HEK293 (cell line): ENCODE measurements at regions not wholly inside any gene's neighbourhood (a gene's known extent, or its start where the extent isn't known, plus 50 kb on each side); places are given as distances from the start of the nearest gene placed in this dataset.
A peak's percentile ranks its signal among the peaks of the same experiment; 100 is the strongest.

Source experiments
- CTCF ChIA-PET: fragments of 350-600 bp; formaldehyde crosslinking; extraction: SDS; loops from one replicate; lab custom pipeline; 2021; ENCODE audit warnings: antibody characterized with exemption; lab: Yijun Ruan, JAX
- POLR2A ChIA-PET: fragments of 300-600 bp; formaldehyde crosslinking; extraction: SDS; loops from one replicate; lab custom pipeline; 2020; ENCODE audit warnings: antibody characterized with exemption, inconsistent platforms; lab: Yijun Ruan, JAX
- H3K27ac ChIP-seq: fragments of 200-500 bp; sonication (Bioruptor generic); 2 replicates; pipeline ENCODE4 v1.5.1; 2014; ENCODE audit warnings: low read depth, low read length, control low read depth, inconsistent platforms; ENCODE audit errors: extremely low read depth
- H3K36me3 ChIP-seq, 2 experiments: fragments of 200-500 bp in 1 of 2; sonication (Bioruptor generic) in 1 of 2; 1 replicate in 1 of 2; 2 replicates in 1 of 2; pipeline ENCODE4 v1.5.1; 2014 to 2017; ENCODE audit warnings: inconsistent platforms in 2 of 2, low read length in 2 of 2; ENCODE audit not compliant: control insufficient read depth in 2 of 2, insufficient read depth in 1 of 2
- H3K4me1 ChIP-seq: fragments of 200-500 bp; sonication (Bioruptor generic); 2 replicates; pipeline ENCODE4 v1.5.1; 2014; ENCODE audit warnings: mild to moderate bottlenecking, low read length, inconsistent platforms; ENCODE audit not compliant: control insufficient read depth, insufficient read depth
- H3K4me3 ChIP-seq: 2 replicates; pipeline ENCODE4 v1.5.1; 2011; ENCODE audit warnings: low read depth, mild to moderate bottlenecking, control low read depth, low read length, moderate library complexity
- H3K9me3 ChIP-seq: fragments of 200-500 bp; sonication (Bioruptor generic); 2 replicates; pipeline ENCODE4 v1.5.1; 2014; ENCODE audit warnings: low read depth, low read length, inconsistent platforms; ENCODE audit not compliant: control insufficient read depth, insufficient read depth
- BCL11B ChIP-seq: fragments of 450-650 bp; formaldehyde crosslinking; IDR thresholded peaks from 2 replicates; pipeline ENCODE4 v1.5.1; 2016; ENCODE audit warnings: low read depth, missing biosample characterization, missing genetic modification characterization
- HOXA7 ChIP-seq: sonication (generic); formaldehyde crosslinking; IDR thresholded peaks from 2 replicates; pipeline ENCODE4 v1.8.1; 2022; ENCODE audit warnings: missing genetic modification reagents, borderline replicate concordance
- SP2 ChIP-seq: fragments of 450-650 bp; formaldehyde crosslinking; IDR thresholded peaks from 2 replicates; pipeline ENCODE4 v1.5.1; 2016; ENCODE audit warnings: missing biosample characterization, missing genetic modification characterization
- TCF7L2 ChIP-seq: IDR thresholded peaks from 2 replicates; pipeline ENCODE4 v1.6.1; 2011; ENCODE audit warnings: low read depth, mild to moderate bottlenecking, inconsistent platforms, low read length, moderate library complexity, borderline replicate concordance
- YY1 ChIP-seq: fragments of 450-650 bp; formaldehyde crosslinking; IDR thresholded peaks from 2 replicates; pipeline ENCODE4 v1.5.1; 2018; ENCODE audit warnings: missing biosample characterization, missing genetic modification characterization
- YY2 ChIP-seq: fragments of 450-650 bp; formaldehyde crosslinking; IDR thresholded peaks from 2 replicates; pipeline ENCODE4 v1.5.1; 2016; ENCODE audit warnings: missing biosample characterization, missing genetic modification characterization
- ZBTB17 ChIP-seq: fragments of 450-650 bp; formaldehyde crosslinking; IDR thresholded peaks from 2 replicates; pipeline ENCODE4 v1.5.1; 2016; ENCODE audit warnings: missing biosample characterization, missing genetic modification characterization
- ZBTB20 ChIP-seq: fragments of 450-650 bp; formaldehyde crosslinking; IDR thresholded peaks from 2 replicates; pipeline ENCODE4 v1.5.1; 2016; ENCODE audit warnings: missing biosample characterization, missing genetic modification characterization
- ZBTB7A ChIP-seq: fragments of 450-650 bp; formaldehyde crosslinking; IDR thresholded peaks from 2 replicates; pipeline ENCODE4 v1.5.1; 2016; ENCODE audit warnings: low read depth, missing biosample characterization, missing genetic modification characterization
- ZFP37 ChIP-seq: fragments of 450-650 bp; formaldehyde crosslinking; IDR thresholded peaks from 2 replicates; pipeline ENCODE4 v1.5.1; 2016; ENCODE audit warnings: missing biosample characterization, missing genetic modification characterization
- ZIC2 ChIP-seq: fragments of 450-650 bp; formaldehyde crosslinking; IDR thresholded peaks from 2 replicates; pipeline ENCODE4 v1.5.1; 2016; ENCODE audit warnings: missing biosample characterization, missing genetic modification characterization
- ZNF23 ChIP-seq: fragments of 450-650 bp; formaldehyde crosslinking; IDR thresholded peaks from 2 replicates; pipeline ENCODE4 v1.5.1; 2016; ENCODE audit warnings: missing biosample characterization, missing genetic modification characterization, borderline replicate concordance
- ZNF239 ChIP-seq: fragments of 450-650 bp; formaldehyde crosslinking; IDR thresholded peaks from 2 replicates; pipeline ENCODE4 v1.5.1; 2016; ENCODE audit warnings: missing biosample characterization, missing genetic modification characterization
- ZNF335 ChIP-seq: fragments of 450-650 bp; formaldehyde crosslinking; conservative IDR thresholded peaks from 2 replicates; pipeline ENCODE4 v1.5.1; 2016; ENCODE audit warnings: missing biosample characterization, missing genetic modification characterization
- ZNF37A ChIP-seq: fragments of 450-650 bp; IDR thresholded peaks from 2 replicates; pipeline ENCODE4 v1.5.1; 2018; ENCODE audit warnings: missing biosample characterization, missing genetic modification characterization
- ZNF529 ChIP-seq: fragments of 450-650 bp; formaldehyde crosslinking; IDR thresholded peaks from 2 replicates; pipeline ENCODE4 v1.5.1; 2017; ENCODE audit warnings: missing genetic modification characterization, missing biosample characterization; ENCODE audit not compliant: insufficient replicate concordance
- ZNF560 ChIP-seq: fragments of 450-650 bp; formaldehyde crosslinking; IDR thresholded peaks from 2 replicates; pipeline ENCODE4 v1.5.1; 2017; ENCODE audit warnings: missing biosample characterization, missing genetic modification characterization, borderline replicate concordance
- ZNF596 ChIP-seq: fragments of 450-650 bp; IDR thresholded peaks from 2 replicates; pipeline ENCODE4 v1.5.0; 2018; ENCODE audit warnings: missing biosample characterization, mild to moderate bottlenecking, missing genetic modification characterization, moderate library complexity
- ZSCAN16 ChIP-seq: fragments of 450-650 bp; formaldehyde crosslinking; IDR thresholded peaks from 2 replicates; pipeline ENCODE4 v1.5.1; 2016; ENCODE audit warnings: missing biosample characterization, missing genetic modification characterization
- TF ChIP-seq, protein P1 (sequence below): fragments of 450-650 bp; formaldehyde crosslinking; IDR thresholded peaks from 2 replicates; pipeline ENCODE4 v1.5.1; 2016; ENCODE audit warnings: missing biosample characterization, missing genetic modification characterization, borderline replicate concordance
- TF ChIP-seq, protein P2 (sequence below): fragments of 450-650 bp; formaldehyde crosslinking; IDR thresholded peaks from 2 replicates; pipeline ENCODE4 v1.5.1; 2017; ENCODE audit warnings: missing biosample characterization, missing genetic modification characterization

DNA sequence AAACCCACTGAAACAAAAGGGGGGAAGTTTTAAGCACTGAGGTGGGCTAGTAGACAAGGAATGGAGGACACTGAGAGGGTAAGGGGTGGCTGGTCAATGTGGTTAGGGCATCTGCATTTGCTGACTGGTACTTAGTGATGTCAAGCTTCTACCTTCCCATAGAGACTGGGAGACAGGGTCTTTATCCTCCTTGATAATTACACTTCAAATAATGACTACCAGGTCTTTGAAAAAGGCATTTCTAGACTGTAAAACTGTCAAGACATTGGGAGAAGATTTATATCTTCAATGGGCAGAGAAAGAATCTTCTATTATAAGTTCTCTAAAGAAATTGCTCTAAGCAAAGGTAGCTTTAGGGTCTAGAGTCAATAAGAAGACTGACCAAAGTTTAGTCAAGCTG is 1490.8 kb upstream of the PCDH20 start:
- POLR2A ChIA-PET = no interaction called here
- Histone ChIP-seq H3K36me3 (no peaks in the 10 kb centered on the region), H3K27ac (no peak overlapping the region)

DNA sequence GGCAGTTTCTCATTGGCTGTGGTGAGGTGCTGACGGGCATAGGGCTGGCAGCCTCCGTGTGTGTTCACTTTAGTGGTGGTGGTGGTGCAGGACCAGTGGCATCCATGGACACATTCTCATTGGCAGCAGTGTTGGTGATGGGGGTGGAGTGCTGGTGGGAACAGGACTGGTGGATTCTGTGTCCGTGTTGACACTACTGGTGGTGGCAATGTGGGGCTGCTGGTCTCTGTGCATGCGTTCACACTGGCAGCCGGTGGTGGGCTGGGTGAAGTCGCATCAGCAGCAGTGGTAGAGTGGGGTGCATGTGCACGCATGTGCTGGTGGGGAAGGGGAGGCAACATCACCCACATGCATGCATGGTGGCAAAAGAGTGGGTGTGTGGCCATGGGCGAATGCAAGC is 1471.4 kb upstream of the PCDH20 start:
- H3K27ac ChIP-seq = no peak overlapping the region
- H3K4me1 ChIP-seq = no peaks in the 10 kb centered on the region
- POLR2A ChIA-PET = no interaction called here
- H3K9me3 ChIP-seq = no peaks in the 10 kb centered on the region
- CTCF ChIA-PET = no interaction called here
- TF ChIP-seq ZNF560 (tag by site-specific recombination) = no peak
- no peak for TF ChIP-seq ZNF596 (tag by site-specific recombination)
- no peak for TF ChIP-seq ZBTB20 (tag by site-specific recombination)
- no peak for TF ChIP-seq ZFP37
- TF ChIP-seq ZNF37A (tag by site-specific recombination) = no peak
- no peak for TF ChIP-seq YY2 (tag by site-specific recombination)
- no peak for TF ChIP-seq ZIC2 (tag by site-specific recombination)
- TF ChIP-seq, protein P1, sequence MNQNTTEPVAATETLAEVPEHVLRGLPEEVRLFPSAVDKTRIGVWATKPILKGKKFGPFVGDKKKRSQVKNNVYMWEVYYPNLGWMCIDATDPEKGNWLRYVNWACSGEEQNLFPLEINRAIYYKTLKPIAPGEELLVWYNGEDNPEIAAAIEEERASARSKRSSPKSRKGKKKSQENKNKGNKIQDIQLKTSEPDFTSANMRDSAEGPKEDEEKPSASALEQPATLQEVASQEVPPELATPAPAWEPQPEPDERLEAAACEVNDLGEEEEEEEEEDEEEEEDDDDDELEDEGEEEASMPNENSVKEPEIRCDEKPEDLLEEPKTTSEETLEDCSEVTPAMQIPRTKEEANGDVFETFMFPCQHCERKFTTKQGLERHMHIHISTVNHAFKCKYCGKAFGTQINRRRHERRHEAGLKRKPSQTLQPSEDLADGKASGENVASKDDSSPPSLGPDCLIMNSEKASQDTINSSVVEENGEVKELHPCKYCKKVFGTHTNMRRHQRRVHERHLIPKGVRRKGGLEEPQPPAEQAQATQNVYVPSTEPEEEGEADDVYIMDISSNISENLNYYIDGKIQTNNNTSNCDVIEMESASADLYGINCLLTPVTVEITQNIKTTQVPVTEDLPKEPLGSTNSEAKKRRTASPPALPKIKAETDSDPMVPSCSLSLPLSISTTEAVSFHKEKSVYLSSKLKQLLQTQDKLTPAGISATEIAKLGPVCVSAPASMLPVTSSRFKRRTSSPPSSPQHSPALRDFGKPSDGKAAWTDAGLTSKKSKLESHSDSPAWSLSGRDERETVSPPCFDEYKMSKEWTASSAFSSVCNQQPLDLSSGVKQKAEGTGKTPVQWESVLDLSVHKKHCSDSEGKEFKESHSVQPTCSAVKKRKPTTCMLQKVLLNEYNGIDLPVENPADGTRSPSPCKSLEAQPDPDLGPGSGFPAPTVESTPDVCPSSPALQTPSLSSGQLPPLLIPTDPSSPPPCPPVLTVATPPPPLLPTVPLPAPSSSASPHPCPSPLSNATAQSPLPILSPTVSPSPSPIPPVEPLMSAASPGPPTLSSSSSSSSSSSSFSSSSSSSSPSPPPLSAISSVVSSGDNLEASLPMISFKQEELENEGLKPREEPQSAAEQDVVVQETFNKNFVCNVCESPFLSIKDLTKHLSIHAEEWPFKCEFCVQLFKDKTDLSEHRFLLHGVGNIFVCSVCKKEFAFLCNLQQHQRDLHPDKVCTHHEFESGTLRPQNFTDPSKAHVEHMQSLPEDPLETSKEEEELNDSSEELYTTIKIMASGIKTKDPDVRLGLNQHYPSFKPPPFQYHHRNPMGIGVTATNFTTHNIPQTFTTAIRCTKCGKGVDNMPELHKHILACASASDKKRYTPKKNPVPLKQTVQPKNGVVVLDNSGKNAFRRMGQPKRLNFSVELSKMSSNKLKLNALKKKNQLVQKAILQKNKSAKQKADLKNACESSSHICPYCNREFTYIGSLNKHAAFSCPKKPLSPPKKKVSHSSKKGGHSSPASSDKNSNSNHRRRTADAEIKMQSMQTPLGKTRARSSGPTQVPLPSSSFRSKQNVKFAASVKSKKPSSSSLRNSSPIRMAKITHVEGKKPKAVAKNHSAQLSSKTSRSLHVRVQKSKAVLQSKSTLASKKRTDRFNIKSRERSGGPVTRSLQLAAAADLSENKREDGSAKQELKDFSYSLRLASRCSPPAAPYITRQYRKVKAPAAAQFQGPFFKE = no peak
- no peak for TF ChIP-seq BCL11B
- no peak for TF ChIP-seq ZBTB17
- TF ChIP-seq SP2 = no peak
- H3K4me3 ChIP-seq = no peak overlapping the region
- H3K36me3 ChIP-seq = no peaks in the 10 kb centered on the region

More for the DNA sequence above, 1490.8 kb upstream of the PCDH20 start:
- CTCF ChIA-PET = no interaction called here
- TF ChIP-seq TCF7L2 (0 out of 2 replicates have a peak, but pooled peaks have one; percentile 37), ZNF335 (tag by site-specific recombination) (no peak)
- TF ChIP-seq, all 188 proteins: peak for 1
- H3K4me1 ChIP-seq = no peaks in the 10 kb centered on the region
- H3K4me3 ChIP-seq = no peak overlapping the region
- H3K9me3 ChIP-seq = no peaks in the 10 kb centered on the region

DNA sequence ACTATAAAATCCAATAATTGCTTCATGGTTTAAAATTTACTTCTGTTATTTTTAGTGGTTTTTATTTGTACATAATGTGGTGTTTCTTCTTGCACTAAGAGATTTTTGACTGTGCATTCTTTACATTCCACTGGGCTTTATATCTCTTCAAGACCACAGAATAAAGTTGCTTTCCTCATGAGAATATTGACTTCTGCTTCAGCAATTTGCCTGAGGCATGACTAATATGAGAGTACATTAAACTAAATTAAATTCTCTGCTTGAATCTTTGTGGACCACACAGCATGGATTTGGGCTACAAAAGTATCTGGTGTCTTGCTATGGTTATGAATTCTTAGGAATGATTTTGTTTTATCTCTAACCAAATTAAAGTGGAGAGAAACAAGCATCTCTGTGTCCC is 1463.4 kb upstream of the PCDH20 start:
- H3K9me3 ChIP-seq = no peaks in the 10 kb centered on the region
- H3K4me1 ChIP-seq = no peaks in the 10 kb centered on the region
- ChIA-PET POLR2A (no interaction called here), CTCF (no interaction called here)
- no peak overlapping the region for H3K4me3 ChIP-seq
- no peaks in the 10 kb centered on the region for H3K36me3 ChIP-seq
- TF ChIP-seq ZBTB7A (no peak), ZNF23 (tag by site-specific recombination) (no peak), ZNF239 (tag by site-specific recombination) (no peak), HOXA7 (no peak), YY1 (tag by site-specific recombination) (no peak), ZNF529 (no peak), ZSCAN16 (tag by site-specific recombination) (no peak)
- TF ChIP-seq, protein P2, sequence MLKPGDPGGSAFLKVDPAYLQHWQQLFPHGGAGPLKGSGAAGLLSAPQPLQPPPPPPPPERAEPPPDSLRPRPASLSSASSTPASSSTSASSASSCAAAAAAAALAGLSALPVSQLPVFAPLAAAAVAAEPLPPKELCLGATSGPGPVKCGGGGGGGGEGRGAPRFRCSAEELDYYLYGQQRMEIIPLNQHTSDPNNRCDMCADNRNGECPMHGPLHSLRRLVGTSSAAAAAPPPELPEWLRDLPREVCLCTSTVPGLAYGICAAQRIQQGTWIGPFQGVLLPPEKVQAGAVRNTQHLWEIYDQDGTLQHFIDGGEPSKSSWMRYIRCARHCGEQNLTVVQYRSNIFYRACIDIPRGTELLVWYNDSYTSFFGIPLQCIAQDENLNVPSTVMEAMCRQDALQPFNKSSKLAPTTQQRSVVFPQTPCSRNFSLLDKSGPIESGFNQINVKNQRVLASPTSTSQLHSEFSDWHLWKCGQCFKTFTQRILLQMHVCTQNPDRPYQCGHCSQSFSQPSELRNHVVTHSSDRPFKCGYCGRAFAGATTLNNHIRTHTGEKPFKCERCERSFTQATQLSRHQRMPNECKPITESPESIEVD (tag by site-specific recombination) = no peak
- H3K27ac ChIP-seq = no peak overlapping the region
